A549 (cell line): ENCODE measurements at regions not wholly inside any gene's neighbourhood (a gene's known extent, or its start where the extent isn't known, plus 50 kb on each side); places are given as distances from the start of the nearest gene placed in this dataset.

Experiments
- ATAC-seq, 2 experiments: fragments of 200-7000 bp in 1 of 2; fragments of >200 bp in 1 of 2; cut with Nextera tagmentation in 1 of 2; cut with Tn5 transposase in 1 of 2; 3 replicates each; pipeline versions ENCODE4 v1.8.0 to v1.9.1; 2018 to 2020; ENCODE audit warnings: mild to moderate bottlenecking in 1 of 2, moderate library complexity in 1 of 2
- CTCF ChIA-PET: fragments of 300-600 bp; sonication (Branson Sonifier 250); formaldehyde crosslinking; extraction: SDS; loops from one replicate; lab custom pipeline; 2021; ENCODE audit warnings: antibody characterized with exemption, inconsistent platforms; lab: Yijun Ruan, JAX
- POLR2A ChIA-PET: fragments of 350-600 bp; formaldehyde crosslinking; extraction: SDS; loops from one replicate; lab custom pipeline; 2021; ENCODE audit warnings: antibody characterized with exemption, inconsistent platforms; lab: Yijun Ruan, JAX
- DNase-seq, 2 experiments: peaks; one replicate each; pipeline versions ENCODE4 v3.0.0 to v3.0.0-alpha.2; 2011 to 2016; ENCODE audit warnings: low read depth in 1 of 2, low spot score in 1 of 2
- FAIRE-seq: peaks from 2 replicates; lab custom pipeline; 2011; peaks lifted over from hg19 to GRCh38; lab: Jason Lieb, UNC
- H3K27ac ChIP-seq, 2 experiments: fragments of >200 bp; sonication (Bioruptor Twin); formaldehyde crosslinking; 3 replicates each; pipeline ENCODE4 v1.5.1; 2016 to 2017
- H3K4me1 ChIP-seq: fragments of >200 bp; sonication (Bioruptor Twin); formaldehyde crosslinking; 3 replicates; pipeline ENCODE4 v1.6.1; 2016
- H3K4me2 ChIP-seq: fragments of >200 bp; sonication (Bioruptor Twin); formaldehyde crosslinking; 3 replicates; pipeline ENCODE4 v1.6.1; 2016
- H3K4me3 ChIP-seq: fragments of >200 bp; sonication (Bioruptor Twin); formaldehyde crosslinking; 3 replicates; pipeline ENCODE4 v1.5.1; 2016
- H3K9me3 ChIP-seq: fragments of >200 bp; sonication (Bioruptor Twin); formaldehyde crosslinking; 3 replicates; pipeline ENCODE4 v1.6.1; 2016
- CBX2 ChIP-seq: fragments of 200-600 bp; sonication (generic); IDR thresholded peaks from 2 replicates; pipeline ENCODE4 v1.6.1; 2016; ENCODE audit warnings: low read depth, mild to moderate bottlenecking, borderline replicate concordance
- CBX8 ChIP-seq: fragments of 200-600 bp; sonication (generic); IDR thresholded peaks from 2 replicates; pipeline ENCODE4 v1.6.1; 2016
- CEBPB ChIP-seq, 2 experiments: fragments of >200 bp in 1 of 2; sonication (Bioruptor Twin) in 1 of 2; formaldehyde crosslinking in 1 of 2; IDR thresholded peaks; 2 replicates each; pipeline ENCODE4 v1.6.1; 2012 to 2016
- CHD4 ChIP-seq: fragments of 200-600 bp; sonication (generic); IDR thresholded peaks from 2 replicates; pipeline ENCODE4 v1.6.1; 2016; ENCODE audit warnings: antibody characterized with exemption, mild to moderate bottlenecking, borderline replicate concordance
- EHF ChIP-seq: fragments of 250-450 bp; sonication (Bioruptor Pico); IDR thresholded peaks from 2 replicates; pipeline ENCODE4 v1.5.0; 2020; ENCODE audit warnings: mild to moderate bottlenecking
- EHMT2 ChIP-seq: fragments of 200-600 bp; sonication (generic); IDR thresholded peaks from 2 replicates; pipeline ENCODE4 v1.6.1; 2016; ENCODE audit warnings: antibody characterized with exemption, low read depth, mild to moderate bottlenecking, moderate library complexity
- ESRRA ChIP-seq: fragments of 150-350 bp; IDR thresholded peaks from 2 replicates; pipeline ENCODE4 v1.6.1; 2014; ENCODE audit warnings: mild to moderate bottlenecking, low read length, borderline replicate concordance
- FOSB ChIP-seq: fragments of 250-450 bp; sonication (Bioruptor Pico); IDR thresholded peaks from 2 replicates; pipeline ENCODE4 v1.5.0; 2020; ENCODE audit warnings: mild to moderate bottlenecking, moderate library complexity
- FOSL2 ChIP-seq, 2 experiments: fragments of 450-650 bp in 1 of 2; fragments of >200 bp in 1 of 2; sonication (Bioruptor Twin) in 1 of 2; formaldehyde crosslinking; IDR thresholded peaks; 2 replicates each; pipeline versions ENCODE4 v1.5.0 to v1.6.1; 2016 to 2020; ENCODE audit warnings: mild to moderate bottlenecking in 1 of 2, moderate library complexity in 1 of 2
- HEYL ChIP-seq: fragments of 250-450 bp; sonication (Bioruptor Pico); IDR thresholded peaks from 2 replicates; pipeline ENCODE4 v1.8.0; 2021; ENCODE audit warnings: mild to moderate bottlenecking, moderate library complexity
- HOXB13 ChIP-seq: fragments of 250-450 bp; sonication (Bioruptor Pico); IDR thresholded peaks from 2 replicates; pipeline ENCODE4 v1.5.0; 2020; ENCODE audit warnings: low read depth, mild to moderate bottlenecking, moderate library complexity
- NFE2L2 ChIP-seq: fragments of 150-350 bp; conservative IDR thresholded peaks from 2 replicates; pipeline ENCODE4 v1.6.1; 2014; ENCODE audit warnings: low read length
- NR3C1 ChIP-seq: fragments of >200 bp; sonication (Bioruptor Twin); formaldehyde crosslinking; IDR thresholded peaks from 3 replicates; pipeline ENCODE4 v1.6.1; 2017
- RAD21 ChIP-seq, 2 experiments: fragments of >200 bp in 1 of 2; sonication (Bioruptor Twin) in 1 of 2; formaldehyde crosslinking in 1 of 2; IDR thresholded peaks in 1 of 2; conservative IDR thresholded peaks in 1 of 2; 2 replicates in 1 of 2; 3 replicates in 1 of 2; pipeline ENCODE4 v1.6.1; 2012 to 2018; ENCODE audit warnings: inconsistent platforms in 1 of 2
- RNF2 ChIP-seq: fragments of 200-600 bp; sonication (generic); IDR thresholded peaks from 2 replicates; pipeline ENCODE4 v1.6.1; 2016; ENCODE audit warnings: low read depth, mild to moderate bottlenecking, antibody characterized with exemption, moderate library complexity, borderline replicate concordance
- SMC3 ChIP-seq: fragments of >200 bp; sonication (Bioruptor Twin); formaldehyde crosslinking; IDR thresholded peaks from 3 replicates; pipeline ENCODE4 v1.6.1; 2018; ENCODE audit warnings: inconsistent platforms
- SREBF2 ChIP-seq: fragments of 450-650 bp; IDR thresholded peaks from 2 replicates; pipeline ENCODE4 v1.6.1; 2014; ENCODE audit warnings: mild to moderate bottlenecking, moderate library complexity
- TP53 ChIP-seq: fragments of 250-450 bp; sonication (Bioruptor Pico); IDR thresholded peaks from 2 replicates; pipeline ENCODE4 v1.5.0; 2021; ENCODE audit warnings: mild to moderate bottlenecking, moderate library complexity
- ZSCAN20 ChIP-seq: fragments of 250-450 bp; sonication (Bioruptor Pico); IDR thresholded peaks from 2 replicates; pipeline ENCODE4 v1.8.0; 2022; ENCODE audit warnings: mild to moderate bottlenecking, moderate library complexity
- WGBS: methylation state at CpG from one replicate; pipeline ENCODE4 v1.1.6; 2017; ENCODE audit errors: missing lambda C conversion rate; 5-methylcytosine and 5-hydroxymethylcytosine counted together
- TF ChIP-seq, protein P1 (sequence below): fragments of 250-450 bp; sonication (Bioruptor Pico); IDR thresholded peaks from 2 replicates; pipeline ENCODE4 v1.5.0; 2021; ENCODE audit warnings: mild to moderate bottlenecking, moderate library complexity, borderline replicate concordance
- TF ChIP-seq, protein P2 (sequence below): IDR thresholded peaks from 2 replicates; pipeline ENCODE4 v1.6.1; 2012; ENCODE audit warnings: low read depth, borderline replicate concordance
- TF ChIP-seq, protein P3 (sequence below): IDR thresholded peaks from 2 replicates; pipeline ENCODE4 v1.6.1; 2012
- TF ChIP-seq, protein P4 (sequence below): fragments of 200-600 bp; sonication (generic); IDR thresholded peaks from 2 replicates; pipeline ENCODE4 v1.6.1; 2016; ENCODE audit warnings: antibody characterized with exemption, mild to moderate bottlenecking, moderate library complexity

DNA sequence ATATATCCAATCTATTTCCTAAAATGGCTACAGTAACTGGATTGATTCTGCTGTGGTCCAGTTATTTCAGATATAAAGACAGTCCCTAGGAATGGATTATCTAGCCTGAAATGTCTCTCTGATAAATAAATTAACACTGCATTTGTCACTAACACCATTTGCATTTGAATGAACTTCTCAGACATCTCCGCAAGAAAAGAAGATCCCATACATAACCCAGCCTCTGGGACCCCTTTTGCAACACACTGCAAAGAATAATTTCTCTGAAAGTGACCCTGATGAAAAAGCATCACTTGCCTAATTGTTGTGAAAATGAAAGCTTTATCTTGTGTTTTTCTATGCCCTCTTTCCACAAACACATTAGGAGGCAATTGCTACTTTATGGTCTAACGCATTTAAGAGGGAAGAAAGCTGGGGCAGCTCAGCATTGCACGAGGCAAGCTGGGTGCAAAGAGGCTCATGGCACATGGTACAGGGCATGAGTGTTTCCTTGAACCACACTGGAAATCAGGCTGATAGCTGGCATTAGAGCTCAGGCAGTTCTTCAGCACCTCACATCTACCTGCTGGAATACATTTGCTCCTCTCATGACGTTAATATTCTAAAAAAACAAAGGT lies 379.9 kb downstream of the IRS2 start:
- WGBS, result 90% methylated on average over 4 of the region's 4 CpGs
- TF ChIP-seq RAD21 (conservative IDR thresholded peaks at IDR 0.05 in 1 of 2, IDR thresholded peaks at IDR 0.05 in 1 of 2) (no peak), NR3C1 (no peak), TP53 (no peak), CBX2 (no peak), HEYL (CRISPR knock-in tag) (no peak), EHMT2 (no peak), CHD4 (no peak), RNF2 (no peak), NFE2L2 (no peak), ESRRA (no peak), FOSL2 (IDR thresholded peaks at IDR 0.05) (no peak), FOSL2 (CRISPR knock-in tag; IDR thresholded peaks at IDR 0.05) (no peak)
- TF ChIP-seq, protein P1, sequence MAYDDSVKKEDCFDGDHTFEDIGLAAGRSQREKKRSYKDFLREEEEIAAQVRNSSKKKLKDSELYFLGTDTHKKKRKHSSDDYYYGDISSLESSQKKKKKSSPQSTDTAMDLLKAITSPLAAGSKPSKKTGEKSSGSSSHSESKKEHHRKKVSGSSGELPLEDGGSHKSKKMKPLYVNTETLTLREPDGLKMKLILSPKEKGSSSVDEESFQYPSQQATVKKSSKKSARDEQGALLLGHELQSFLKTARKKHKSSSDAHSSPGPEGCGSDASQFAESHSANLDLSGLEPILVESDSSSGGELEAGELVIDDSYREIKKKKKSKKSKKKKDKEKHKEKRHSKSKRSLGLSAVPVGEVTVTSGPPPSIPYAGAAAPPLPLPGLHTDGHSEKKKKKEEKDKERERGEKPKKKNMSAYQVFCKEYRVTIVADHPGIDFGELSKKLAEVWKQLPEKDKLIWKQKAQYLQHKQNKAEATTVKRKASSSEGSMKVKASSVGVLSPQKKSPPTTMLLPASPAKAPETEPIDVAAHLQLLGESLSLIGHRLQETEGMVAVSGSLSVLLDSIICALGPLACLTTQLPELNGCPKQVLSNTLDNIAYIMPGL (CRISPR knock-in tag), result no peak
- no peak for ATAC-seq
- no peak overlapping the region for H3K4me3 ChIP-seq
- no peak overlapping the region for H3K27ac ChIP-seq
- no peaks in the 10 kb centered on the region for H3K9me3 ChIP-seq
- no peak overlapping the region for H3K4me2 ChIP-seq
- no peaks in the 10 kb centered on the region for H3K4me1 ChIP-seq
- no peak for FAIRE-seq
- no peak for DNase-seq
- ChIA-PET POLR2A (no interaction called here), CTCF (no interaction called here)

DNA sequence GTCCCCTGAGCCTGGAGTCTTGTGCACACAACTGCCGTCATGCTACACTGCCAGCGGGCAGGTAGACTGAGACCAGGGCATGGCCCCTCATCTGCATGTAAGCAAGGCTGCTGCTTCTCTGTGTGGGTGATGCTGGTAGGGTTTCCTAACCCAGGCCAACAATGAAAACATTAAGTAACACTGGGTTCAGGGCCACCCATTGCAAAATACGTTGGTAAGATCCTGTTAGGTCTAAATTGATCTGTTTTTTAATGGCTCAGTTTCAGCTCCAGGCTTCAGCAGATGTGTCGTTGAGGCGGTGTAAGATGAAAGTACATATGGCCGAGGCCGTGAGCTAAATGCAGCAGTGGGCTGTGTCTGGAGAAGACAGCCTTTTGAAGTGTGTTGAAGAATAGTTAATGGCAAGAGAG lies 383.4 kb downstream of the IRS2 start:
- 83% methylated on average over 7 of the region's 7 CpGs for WGBS
- Histone ChIP-seq H3K27ac (no peak overlapping the region), H3K4me3 (no peak overlapping the region), H3K4me1 (no peaks in the 10 kb centered on the region), H3K4me2 (no peak overlapping the region), H3K9me3 (no peaks in the 10 kb centered on the region)
- TF ChIP-seq, protein P2, sequence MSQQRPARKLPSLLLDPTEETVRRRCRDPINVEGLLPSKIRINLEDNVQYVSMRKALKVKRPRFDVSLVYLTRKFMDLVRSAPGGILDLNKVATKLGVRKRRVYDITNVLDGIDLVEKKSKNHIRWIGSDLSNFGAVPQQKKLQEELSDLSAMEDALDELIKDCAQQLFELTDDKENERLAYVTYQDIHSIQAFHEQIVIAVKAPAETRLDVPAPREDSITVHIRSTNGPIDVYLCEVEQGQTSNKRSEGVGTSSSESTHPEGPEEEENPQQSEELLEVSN, result no peak
- no peak for TF ChIP-seq SMC3
- TF ChIP-seq CBX8, result no peak
- no peak for TF ChIP-seq CEBPB (IDR thresholded peaks at IDR 0.05)
- TF ChIP-seq, protein P3, sequence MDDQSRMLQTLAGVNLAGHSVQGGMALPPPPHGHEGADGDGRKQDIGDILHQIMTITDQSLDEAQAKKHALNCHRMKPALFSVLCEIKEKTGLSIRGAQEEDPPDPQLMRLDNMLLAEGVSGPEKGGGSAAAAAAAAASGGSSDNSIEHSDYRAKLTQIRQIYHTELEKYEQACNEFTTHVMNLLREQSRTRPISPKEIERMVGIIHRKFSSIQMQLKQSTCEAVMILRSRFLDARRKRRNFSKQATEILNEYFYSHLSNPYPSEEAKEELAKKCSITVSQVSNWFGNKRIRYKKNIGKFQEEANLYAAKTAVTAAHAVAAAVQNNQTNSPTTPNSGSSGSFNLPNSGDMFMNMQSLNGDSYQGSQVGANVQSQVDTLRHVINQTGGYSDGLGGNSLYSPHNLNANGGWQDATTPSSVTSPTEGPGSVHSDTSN, result no peak
- no peak for TF ChIP-seq NFE2L2
- no peak for TF ChIP-seq FOSB (CRISPR knock-in tag)
- TF ChIP-seq ZSCAN20 (CRISPR knock-in tag), result no peak
- no peak for TF ChIP-seq EHF (CRISPR knock-in tag)
- TF ChIP-seq HOXB13 (CRISPR knock-in tag), result no peak
- TF ChIP-seq, protein P4, sequence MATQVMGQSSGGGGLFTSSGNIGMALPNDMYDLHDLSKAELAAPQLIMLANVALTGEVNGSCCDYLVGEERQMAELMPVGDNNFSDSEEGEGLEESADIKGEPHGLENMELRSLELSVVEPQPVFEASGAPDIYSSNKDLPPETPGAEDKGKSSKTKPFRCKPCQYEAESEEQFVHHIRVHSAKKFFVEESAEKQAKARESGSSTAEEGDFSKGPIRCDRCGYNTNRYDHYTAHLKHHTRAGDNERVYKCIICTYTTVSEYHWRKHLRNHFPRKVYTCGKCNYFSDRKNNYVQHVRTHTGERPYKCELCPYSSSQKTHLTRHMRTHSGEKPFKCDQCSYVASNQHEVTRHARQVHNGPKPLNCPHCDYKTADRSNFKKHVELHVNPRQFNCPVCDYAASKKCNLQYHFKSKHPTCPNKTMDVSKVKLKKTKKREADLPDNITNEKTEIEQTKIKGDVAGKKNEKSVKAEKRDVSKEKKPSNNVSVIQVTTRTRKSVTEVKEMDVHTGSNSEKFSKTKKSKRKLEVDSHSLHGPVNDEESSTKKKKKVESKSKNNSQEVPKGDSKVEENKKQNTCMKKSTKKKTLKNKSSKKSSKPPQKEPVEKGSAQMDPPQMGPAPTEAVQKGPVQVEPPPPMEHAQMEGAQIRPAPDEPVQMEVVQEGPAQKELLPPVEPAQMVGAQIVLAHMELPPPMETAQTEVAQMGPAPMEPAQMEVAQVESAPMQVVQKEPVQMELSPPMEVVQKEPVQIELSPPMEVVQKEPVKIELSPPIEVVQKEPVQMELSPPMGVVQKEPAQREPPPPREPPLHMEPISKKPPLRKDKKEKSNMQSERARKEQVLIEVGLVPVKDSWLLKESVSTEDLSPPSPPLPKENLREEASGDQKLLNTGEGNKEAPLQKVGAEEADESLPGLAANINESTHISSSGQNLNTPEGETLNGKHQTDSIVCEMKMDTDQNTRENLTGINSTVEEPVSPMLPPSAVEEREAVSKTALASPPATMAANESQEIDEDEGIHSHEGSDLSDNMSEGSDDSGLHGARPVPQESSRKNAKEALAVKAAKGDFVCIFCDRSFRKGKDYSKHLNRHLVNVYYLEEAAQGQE, result no peak
- TF ChIP-seq SREBF2, result no peak
- POLR2A ChIA-PET, result no interaction called here
- CTCF ChIA-PET, result no interaction called here
- no peak for ATAC-seq
- FAIRE-seq, result no peak
- no peak for DNase-seq
